NCI-H1105 (cell line): ENCODE measurements at regions not wholly inside any gene's neighbourhood (a gene's known extent, or its start where the extent isn't known, plus 50 kb on each side); places are given as distances from the start of the nearest gene placed in this dataset.
"Not testable (repeated sequence)": the region's sequence is repeated elsewhere in the genome, so short reads cannot be mapped to it uniquely, and the experiment has no call there.

Experiments
- DNase-seq: peaks from one replicate; lab custom pipeline; 2025; lab: John Stamatoyannopoulos, UW

GRCh38 chr12:131618701-131619100 is 92.2 kb upstream of the SFSWAP start:
- DNase-seq: no peak

- DNase-seq: no peak
Measured at GRCh38 chr12:131619106-131619642, 91.7 kb upstream of the SFSWAP start.

- DNase-seq: no peak
Measured at GRCh38 chr12:131619736-131620506, 91.0 kb upstream of the SFSWAP start.

- no peak for DNase-seq
Measured at GRCh38 chr12:131620520-131620919, 90.4 kb upstream of the SFSWAP start.

GRCh38 chr12:131620946-131621681 is 89.8 kb upstream of the SFSWAP start:
- no peak for DNase-seq

GRCh38 chr12:131621701-131622421 is 89.0 kb upstream of the SFSWAP start:
- DNase-seq: no peak

GRCh38 chr12:131622422-131622955 is 88.4 kb upstream of the SFSWAP start:
- DNase-seq: no peak

GRCh38 chr12:131623404-131624368 is 87.2 kb upstream of the SFSWAP start:
- DNase-seq: not testable (repeated sequence)

GRCh38 chr12:131624369-131624739 is 86.5 kb upstream of the SFSWAP start:
- DNase-seq: not testable (repeated sequence)

- DNase-seq: not testable (repeated sequence)
Measured at GRCh38 chr12:131624756-131625501, 86.0 kb upstream of the SFSWAP start.

GRCh38 chr12:131625966-131626722 is 84.7 kb upstream of the SFSWAP start:
- not testable (repeated sequence) for DNase-seq

- not testable (repeated sequence) for DNase-seq
Measured at GRCh38 chr12:131627151-131628022, 83.5 kb upstream of the SFSWAP start.

- no peak for DNase-seq
Measured at GRCh38 chr12:131628023-131628740, 82.7 kb upstream of the SFSWAP start.

GRCh38 chr12:131628766-131629448 is 82.0 kb upstream of the SFSWAP start:
- DNase-seq: no peak

- DNase-seq: no peak
Measured at GRCh38 chr12:131631230-131631629, 79.7 kb upstream of the SFSWAP start.

GRCh38 chr12:131631889-131632651 is 78.8 kb upstream of the SFSWAP start:
- not testable (repeated sequence) for DNase-seq
